ENCODE measurements at regions not wholly inside any gene's neighbourhood (a gene's known extent, or its start where the extent isn't known, plus 50 kb on each side); places are given as distances from the start of the nearest gene placed in this dataset.

GRCh38 chr4:3661989-3662388 is 104.2 kb upstream of the ADRA2C start:
- Histone ChIP-seq H3K9ac (replicated peaks; ENCODE audit: extremely low read depth, insufficient read depth, low read length) (no peak overlapping the region), H3K79me2 (ENCODE audit: control insufficient read depth, insufficient read depth, low read length) (no peaks in the 10 kb centered on the region)

More at GRCh38 chr4:3661989-3662388, 104.2 kb upstream of the ADRA2C start:
- Histone ChIP-seq H4K20me1 (replicated peaks; ENCODE audit: control insufficient read depth, extremely low read depth, insufficient read depth, low read length) (no peaks in the 10 kb centered on the region), H3K27me3 (ENCODE audit: control insufficient read depth in 2 of 2, insufficient read depth in 2 of 2, low read length in 2 of 2) (no peaks in the 10 kb centered on the region), H2AFZ (ENCODE audit: low read depth, low read length) (no peak overlapping the region), H3K27ac (ENCODE audit: insufficient read depth, low read depth, low read length) (no peak overlapping the region), H3K4me1 (ENCODE audit: control insufficient read depth, extremely low read depth, insufficient read depth, low read length) (no peaks in the 10 kb centered on the region), H3K4me2 (ENCODE audit: insufficient read depth, low read length) (no peak overlapping the region), H3K4me3 (replicated peaks in 1 of 3; ENCODE audit: insufficient read depth in 1 of 3, low read depth in 1 of 3, low read length in 3 of 3) (no peak overlapping the region), H3K9me1 (replicated peaks; ENCODE audit: control insufficient read depth, extremely low read depth, insufficient read depth, low read length) (no peaks in the 10 kb centered on the region), H3K9me3 (replicated peaks; ENCODE audit: control insufficient read depth, insufficient read depth, low read length) (no peaks in the 10 kb centered on the region), H3K36me3 (ENCODE audit: control insufficient read depth in 2 of 2, extremely low read depth in 1 of 2, insufficient read depth in 2 of 2, low read length in 2 of 2) (no peaks in the 10 kb centered on the region)
- ChIA-PET POLR2A (no interaction called here), CTCF (no interaction called here)
- DNase-seq (ENCODE audit: low read depth, low spot score): no peak
- FAIRE-seq: no peak
- dilution Hi-C loops (cut with MboI; ENCODE audit: extremely low pct_ligation_motif_present, low sequenced_read_pairs): no loop called here
- BruUV-seq (replicated peaks): no TSS peak
- intact Hi-C loops (cut with micrococcal nuclease): no loop called here
- no peak for TF ChIP-seq GATA2 (IDR thresholded peaks at IDR 0.05; ENCODE audit: insufficient read depth, insufficient read length, low read depth, low read length)
- no peak for TF ChIP-seq JUN (IDR thresholded peaks at IDR 0.05; ENCODE audit: borderline replicate concordance, insufficient read depth, insufficient read length, low read depth)
- TF ChIP-seq MYC (IDR thresholded peaks at IDR 0.05; ENCODE audit: low read depth, low read length): no peak
- TF ChIP-seq EZH2 (IDR thresholded peaks at IDR 0.05; ENCODE audit: borderline replicate concordance, low read depth, low read length, severe bottlenecking): no peak
- no peak for TF ChIP-seq CTCF (IDR thresholded peaks at IDR 0.05; ENCODE audit: extremely low read depth in 1 of 2, insufficient read depth in 1 of 2, low read depth in 1 of 2, low read length in 2 of 2)
- TF ChIP-seq FOS (IDR thresholded peaks at IDR 0.05; ENCODE audit: borderline replicate concordance, insufficient read depth, low read length): no peak

Measured in endothelial cell of umbilical vein (primary cell).